SIG-M5 treated with dmso at 0.1 percent for 504 hours (cell line): ENCODE measurements at regions not wholly inside any gene's neighbourhood (a gene's known extent, or its start where the extent isn't known, plus 50 kb on each side); places are given as distances from the start of the nearest gene placed in this dataset.
A peak's percentile ranks its signal among the peaks of the same experiment; 100 is the strongest.

Experiments used
- DNase-seq: peaks from one replicate; lab custom pipeline; 2025; ENCODE audit not compliant: unreplicated experiment; lab: John Stamatoyannopoulos, UW

DNA sequence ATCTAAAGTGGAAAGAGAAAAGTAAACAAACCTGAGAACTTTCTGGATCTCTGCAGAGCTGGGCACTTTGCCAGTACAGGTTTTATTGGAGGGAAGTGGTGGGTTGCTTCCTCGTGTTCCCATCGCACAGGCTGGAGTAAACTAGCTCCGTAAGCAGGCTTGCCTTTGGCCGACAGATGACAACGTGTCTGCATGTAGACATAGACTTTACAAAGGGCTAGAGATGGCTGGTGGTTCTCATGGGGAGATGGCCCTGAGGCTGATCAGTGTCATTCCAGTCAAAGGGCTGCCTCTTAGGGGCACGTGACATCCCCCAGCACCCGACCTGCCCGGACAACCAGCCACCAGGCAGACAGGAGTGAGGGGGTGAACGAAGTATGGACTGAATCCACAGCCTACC is 98.8 kb downstream of the YTHDF1 start:
- no peak for DNase-seq

GRCh38 chr20:63116412-63117106 is 99.4 kb downstream of the YTHDF1 start:
- DNase-seq, result no peak

DNA sequence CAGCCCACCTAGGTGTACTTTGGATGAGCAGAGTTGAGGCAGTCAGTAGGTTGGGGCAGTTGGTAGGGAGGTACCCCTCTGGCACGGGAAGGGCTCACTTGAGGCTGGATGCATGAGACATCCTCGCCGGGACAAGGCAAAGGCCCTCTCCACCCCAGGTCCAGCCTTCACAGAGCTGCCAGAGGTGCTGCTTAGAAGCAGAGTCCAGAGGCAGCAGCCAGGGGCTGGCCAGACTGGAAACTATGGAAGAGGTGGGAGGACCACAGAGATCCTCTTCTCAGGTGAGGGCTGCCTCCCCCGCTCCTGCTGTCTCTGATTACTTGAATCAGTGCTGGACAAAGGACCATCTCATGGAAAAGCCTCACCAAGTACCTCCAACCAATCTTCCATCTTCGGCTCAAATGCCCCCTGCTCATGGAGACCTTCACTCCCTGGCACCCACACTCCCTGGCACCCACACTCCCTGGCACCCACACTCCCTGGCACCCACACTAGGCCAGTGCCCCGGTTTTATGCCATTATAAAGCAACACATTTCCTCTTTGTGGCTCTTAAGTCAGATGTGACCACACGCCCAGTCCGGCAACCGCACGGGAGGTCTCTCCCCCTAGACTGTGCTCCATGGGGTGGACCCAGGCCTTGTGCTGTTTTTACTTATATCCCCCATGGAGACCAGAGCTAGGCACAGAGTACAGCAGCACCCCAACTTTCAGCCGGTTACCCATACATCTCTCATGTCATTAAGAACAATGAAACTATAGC is 100.1 kb downstream of the YTHDF1 start:
- DNase-seq, result no peak

- peak; percentile 21 for DNase-seq
Observed at GRCh38 chr20:63114693-63115311, 101.1 kb downstream of the YTHDF1 start.

- DNase-seq, result no peak
Observed at GRCh38 chr20:63114006-63114692, 101.8 kb downstream of the YTHDF1 start.

- DNase-seq, result no peak
Observed at GRCh38 chr20:63112491-63113219, 103.3 kb downstream of the YTHDF1 start.

DNA sequence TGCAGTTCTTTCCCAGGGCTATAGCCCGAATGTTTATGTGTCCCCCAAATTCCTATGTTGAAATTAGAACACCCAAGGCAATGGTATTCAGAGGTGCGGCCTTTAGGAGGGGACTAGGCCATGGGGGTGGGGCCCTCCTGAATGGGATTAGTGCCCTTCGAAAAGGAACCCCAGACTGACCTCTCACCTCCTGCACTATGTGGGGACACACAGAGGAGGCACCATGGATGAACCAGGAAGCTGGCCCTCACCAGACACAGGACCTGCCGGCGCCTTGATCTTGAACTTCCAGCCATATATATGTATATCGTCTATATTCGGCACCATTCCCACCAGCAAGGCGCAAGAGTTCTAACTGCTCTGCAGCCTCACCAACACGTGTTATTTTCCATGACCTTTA is 101.5 kb upstream of the BHLHE23 start:
- DNase-seq, result no peak

DNA sequence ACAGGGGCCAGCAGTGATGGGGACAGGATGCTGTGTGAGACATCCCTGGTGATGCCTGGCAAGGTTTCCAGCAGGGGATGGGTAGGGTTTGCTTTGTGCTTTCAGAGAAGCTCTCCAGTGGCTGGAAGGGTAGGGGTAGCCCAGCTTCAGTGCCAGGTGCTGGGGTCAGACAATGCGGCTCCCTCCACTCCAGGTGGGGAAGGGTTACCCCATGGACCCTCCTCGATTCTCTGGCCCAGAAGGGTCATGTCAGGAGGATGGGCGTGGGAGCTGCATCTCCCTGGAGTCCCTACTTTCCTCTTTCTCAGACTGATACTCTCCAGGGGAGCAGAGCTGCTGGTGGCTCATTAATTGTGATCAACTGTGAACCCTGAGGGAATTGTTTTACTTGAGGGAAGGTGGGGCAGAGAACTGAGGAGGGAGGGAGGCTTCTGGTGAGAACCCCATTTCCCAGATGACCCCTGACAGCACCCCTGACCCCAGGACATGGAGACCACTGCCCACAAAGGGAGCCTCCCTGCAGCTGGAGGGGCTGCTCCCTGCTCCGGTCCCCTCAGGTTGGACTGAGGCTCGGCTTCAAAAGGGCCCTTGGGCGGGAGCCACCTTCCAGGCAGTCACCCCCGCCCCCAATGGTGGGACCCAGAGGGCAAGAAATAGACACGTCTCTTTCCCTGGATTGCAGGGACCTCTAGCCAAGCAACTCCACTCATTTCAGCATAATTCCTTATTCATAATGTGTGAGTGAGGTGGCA is 100.9 kb upstream of the BHLHE23 start:
- DNase-seq, result no peak

- DNase-seq, result no peak
Observed at GRCh38 chr20:63106765-63107448, 100.1 kb upstream of the BHLHE23 start.

DNA sequence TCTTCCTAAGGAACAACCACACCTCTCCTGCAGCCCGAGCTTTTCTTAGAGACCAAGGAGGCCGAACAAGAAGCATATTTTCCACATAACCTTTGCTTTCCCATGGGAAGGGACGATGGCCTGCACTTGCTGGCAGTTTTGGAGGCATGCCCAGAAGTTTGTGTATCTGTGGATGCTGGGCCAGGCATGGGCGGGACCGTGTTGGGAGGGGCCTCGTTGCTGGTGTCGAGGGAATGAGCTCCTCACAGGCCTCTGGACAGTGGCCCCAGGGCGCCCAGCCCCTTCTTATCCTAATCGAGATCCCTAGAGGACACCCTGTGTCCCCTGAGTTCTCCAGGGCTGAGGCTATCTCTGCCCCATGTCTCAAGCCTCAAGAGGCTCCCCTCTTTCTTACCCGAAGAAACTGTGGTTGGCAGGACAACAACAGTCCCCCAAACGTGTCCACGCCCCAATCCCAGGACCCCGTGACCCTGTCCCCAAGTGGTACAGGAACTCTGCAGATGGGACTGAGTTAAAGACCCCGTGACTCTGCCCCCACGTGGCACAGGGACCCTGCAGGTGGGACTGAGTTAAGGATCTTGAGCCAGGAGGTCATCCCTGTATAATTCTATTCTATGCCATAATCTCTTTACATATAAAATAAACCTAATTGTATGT is 99.5 kb upstream of the BHLHE23 start:
- DNase-seq, result peak; percentile 29

DNA sequence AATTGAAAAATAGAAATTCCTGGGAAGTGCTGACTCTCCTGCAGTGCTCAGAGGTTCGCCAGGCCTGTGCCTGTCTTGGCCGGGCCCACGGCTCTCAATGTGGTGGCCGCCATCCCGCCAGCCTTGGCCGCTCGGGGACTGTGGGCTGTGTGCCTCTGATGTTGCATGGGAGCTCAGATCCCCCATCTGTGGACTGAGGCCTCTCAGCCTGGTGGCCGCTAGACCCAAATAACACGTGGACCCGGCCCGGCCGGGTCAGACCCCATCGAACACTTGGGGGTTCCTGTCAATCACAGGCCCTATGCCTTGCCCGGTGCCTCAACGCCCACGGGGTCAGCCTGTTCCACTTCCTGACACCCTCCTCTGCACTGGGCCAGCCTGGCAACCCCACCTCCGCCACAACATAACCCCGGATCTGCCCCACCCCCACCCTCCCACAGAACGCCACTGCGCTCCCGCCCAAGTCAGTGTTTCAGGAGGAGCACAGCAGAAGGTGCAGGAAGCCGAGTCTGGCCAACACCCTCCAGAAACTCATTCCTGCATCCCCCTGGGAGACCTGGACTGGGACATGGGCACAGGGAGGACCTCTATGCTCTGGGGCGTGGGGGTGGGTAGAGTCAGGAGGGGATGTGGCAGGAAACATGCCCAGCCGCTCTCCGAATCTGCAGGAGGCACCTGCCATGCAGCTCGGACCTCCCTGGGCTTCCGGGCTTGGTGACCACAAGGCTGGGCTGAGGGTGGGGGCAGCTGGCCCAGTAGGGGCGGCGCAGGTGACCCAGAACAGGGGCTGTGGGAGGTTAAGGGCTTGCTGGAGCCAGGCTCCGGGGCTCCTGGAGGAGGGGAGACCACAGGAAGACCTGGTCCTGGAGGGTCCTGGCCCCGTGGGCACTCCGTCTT is 98.7 kb upstream of the BHLHE23 start:
- DNase-seq, result no peak

DNA sequence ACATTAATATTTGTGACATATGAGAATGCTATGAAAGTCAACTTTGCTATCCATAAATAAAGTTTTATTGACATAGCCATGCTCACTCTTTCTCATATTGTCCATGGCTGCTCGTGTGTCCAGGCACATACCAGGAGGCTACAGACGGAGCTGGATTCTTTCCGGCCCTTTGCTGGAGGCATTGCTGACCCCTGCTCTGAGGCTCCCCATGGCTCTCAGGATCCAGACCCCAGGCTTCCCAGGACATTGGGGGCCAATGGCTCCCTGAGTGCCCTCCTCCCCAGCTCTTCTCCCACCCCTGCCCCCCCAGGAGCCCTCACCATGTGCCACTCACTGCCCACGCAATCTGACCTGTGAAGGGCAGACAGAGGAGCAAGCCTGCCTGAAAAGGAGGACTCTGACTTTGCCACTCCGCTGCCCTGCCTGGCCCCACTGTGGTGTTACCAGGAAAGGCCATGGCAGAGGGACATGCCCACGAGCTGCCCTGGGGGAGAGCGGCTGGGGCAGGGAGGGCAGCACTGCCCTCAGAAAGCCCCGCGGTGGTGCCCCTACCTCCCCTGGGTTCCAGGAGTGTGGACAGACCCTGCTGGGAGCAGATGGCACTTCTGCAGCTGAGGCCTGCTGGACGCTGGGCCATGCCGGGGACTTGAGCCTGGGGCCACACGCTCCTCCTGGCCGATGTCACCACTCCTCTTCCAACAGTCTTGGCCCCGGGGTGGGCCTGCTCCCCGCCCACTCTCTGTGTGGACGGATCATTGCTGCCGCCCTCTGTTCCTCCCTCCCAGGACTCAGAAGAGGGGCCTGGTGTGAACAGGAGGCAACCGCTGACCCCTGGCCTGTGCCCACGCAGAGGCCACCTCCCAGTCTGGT is 97.8 kb upstream of the BHLHE23 start:
- DNase-seq, result no peak

GRCh38 chr20:63103402-63104311 is 96.9 kb upstream of the BHLHE23 start:
- no peak for DNase-seq

GRCh38 chr20:63102721-63103375 is 96.1 kb upstream of the BHLHE23 start:
- DNase-seq, result no peak
